Left renal cortex interstitium (tissue), 4 donors: ENCODE measurements at regions not wholly inside any gene's neighbourhood (a gene's known extent, or its start where the extent isn't known, plus 50 kb on each side); places are given as distances from the start of the nearest gene placed in this dataset.
"Not testable (repeated sequence)": the region's sequence is repeated elsewhere in the genome, so short reads cannot be mapped to it uniquely, and the experiment has no call there.

Experiments used
- DNase-seq, 4 donors: peaks; one replicate each; pipeline ENCODE4 v3.0.0-alpha.2; 2013; ENCODE audit warnings: low read depth in 4 of 4, low spot score in 2 of 4, missing footprints in 1 of 4

DNA sequence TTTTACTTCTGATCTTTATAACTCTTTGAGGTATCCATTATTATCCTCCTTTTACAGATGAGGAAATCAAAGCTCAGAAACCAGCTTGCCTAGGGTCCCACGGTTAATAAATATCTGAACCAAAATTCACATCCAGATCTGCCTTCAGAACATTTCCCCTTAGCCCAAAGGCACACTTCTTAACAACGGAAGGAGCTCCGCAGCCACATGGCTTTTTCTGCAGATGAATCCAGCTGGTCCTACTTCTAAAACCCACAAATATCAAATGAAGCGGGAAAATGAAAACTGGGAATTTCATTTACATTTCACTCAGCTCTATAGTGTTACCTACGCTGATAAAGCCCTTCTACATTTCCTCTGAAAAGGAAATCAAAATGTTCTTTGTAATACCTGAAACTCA, 357.0 kb upstream of the ID2 start:
- no peak for DNase-seq

GRCh38 chr2:8327371-8328100, 354.3 kb upstream of the ID2 start:
- no peak for DNase-seq

DNA sequence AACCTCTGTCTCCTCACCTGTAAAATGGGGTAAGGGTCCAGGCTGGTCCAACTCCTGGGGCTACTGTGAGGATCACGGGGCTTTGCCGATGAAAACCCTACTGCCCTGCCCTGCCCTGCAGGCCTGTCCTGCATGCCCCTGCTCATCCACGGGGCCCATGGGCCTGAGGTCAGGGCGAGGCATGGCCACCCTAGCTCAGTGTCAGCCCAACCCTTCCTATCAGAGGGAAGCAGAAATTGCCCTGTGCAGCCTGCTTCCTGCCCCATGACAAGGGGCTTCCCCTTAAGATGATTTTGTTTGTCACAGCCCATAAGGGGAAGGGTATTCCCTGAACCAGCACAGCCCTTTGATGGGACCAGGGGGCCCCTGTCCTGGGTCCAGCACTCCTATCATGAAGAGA, 353.6 kb upstream of the ID2 start:
- no peak for DNase-seq

DNA sequence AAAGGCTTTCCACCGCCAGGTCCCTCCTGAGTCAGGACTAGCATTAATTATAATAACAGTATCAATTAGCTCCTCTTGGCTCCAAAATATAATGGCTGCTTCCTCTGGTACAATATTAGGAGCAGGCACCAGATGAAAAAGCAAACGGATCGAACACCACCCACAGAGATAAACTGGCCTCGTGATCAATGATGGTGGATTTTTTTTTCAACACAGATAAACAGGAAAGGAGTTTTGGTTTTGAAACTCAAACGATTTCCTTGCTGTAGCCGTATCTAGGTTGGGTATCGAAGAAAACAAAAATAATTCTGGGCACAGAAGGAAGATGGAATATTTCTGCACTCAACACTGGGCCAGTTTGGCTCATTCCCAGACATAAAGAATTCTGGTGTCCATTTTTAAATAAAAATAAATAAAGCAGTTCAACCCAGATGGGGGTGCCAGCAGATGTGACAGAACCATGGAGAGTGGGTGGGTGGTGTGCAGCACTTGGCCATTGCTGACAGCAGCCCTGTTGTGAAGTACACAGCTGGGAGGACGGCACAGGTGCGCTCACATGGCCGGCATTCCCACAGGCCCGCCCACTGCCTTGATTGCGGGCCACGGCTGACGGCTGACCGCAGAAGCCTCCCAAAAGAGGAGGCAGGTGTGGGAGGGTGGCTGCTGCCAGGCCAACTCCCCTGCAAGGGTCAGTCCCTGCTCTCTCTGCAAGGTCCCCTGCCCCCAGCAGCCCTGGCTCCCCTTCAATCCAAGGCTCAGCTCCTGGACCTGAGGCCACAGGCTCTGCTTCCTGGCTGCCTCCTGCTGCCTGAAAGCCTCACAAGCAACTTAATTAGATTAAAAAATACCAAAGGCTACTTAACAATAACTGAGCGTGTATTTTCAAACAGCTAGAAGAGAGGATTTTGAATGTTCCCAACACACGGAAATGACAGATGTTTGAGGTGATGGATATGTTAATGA, 351.9 kb upstream of the ID2 start:
- no peak for DNase-seq

- DNase-seq = no peak
Observed at GRCh38 chr2:8331068-8331467, 350.8 kb upstream of the ID2 start.

- no peak for DNase-seq
Observed at GRCh38 chr2:8332646-8333045, 349.2 kb upstream of the ID2 start.

DNA sequence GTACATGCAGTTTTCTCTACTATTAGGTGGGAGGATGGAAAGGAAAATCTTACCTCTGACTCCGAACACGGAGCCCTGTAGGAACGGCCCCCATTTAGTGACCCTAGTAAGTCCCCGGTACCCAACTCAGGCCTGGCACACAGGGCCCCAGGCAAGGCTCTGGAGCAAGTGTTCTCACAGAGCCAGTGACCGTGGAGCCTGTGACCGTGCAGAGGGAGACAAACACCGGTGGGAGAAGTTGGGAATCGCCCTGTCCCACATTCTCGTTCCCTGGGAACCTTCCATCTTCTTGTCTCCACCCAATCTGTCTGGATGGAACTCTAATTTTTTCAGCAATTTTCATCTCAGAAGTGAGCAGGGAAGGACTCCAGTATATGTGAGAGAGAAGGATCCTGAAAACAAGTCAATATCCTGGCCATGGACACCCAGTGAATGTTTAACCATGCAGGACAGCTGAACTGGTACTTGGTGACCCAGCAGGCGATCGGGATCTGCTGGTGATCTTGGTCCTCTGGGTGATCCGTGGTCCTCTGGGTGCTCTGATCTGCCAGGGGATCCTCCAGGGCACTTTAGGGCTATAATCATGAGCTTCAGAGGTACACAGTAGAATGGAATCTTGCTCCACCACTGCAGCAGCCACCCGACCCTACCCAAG, 348.6 kb upstream of the ID2 start:
- no peak for DNase-seq

DNA sequence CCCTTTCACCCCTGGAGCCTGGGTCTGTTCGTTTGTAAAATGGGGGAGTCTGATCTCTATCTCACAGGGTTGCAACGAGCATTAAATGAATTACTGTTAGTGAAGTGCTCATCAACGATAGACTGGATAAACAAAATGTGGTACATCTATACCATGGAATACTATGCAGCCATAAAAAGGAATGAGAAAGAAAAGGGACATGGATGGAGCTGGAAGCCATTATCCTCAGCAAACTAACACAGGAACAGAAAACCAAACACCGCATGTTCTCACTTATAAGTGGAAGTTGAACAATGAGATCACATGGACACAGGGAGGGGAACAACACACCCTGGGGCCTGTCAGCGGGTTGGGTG, 348.0 kb upstream of the ID2 start:
- DNase-seq = not testable (repeated sequence)

DNA sequence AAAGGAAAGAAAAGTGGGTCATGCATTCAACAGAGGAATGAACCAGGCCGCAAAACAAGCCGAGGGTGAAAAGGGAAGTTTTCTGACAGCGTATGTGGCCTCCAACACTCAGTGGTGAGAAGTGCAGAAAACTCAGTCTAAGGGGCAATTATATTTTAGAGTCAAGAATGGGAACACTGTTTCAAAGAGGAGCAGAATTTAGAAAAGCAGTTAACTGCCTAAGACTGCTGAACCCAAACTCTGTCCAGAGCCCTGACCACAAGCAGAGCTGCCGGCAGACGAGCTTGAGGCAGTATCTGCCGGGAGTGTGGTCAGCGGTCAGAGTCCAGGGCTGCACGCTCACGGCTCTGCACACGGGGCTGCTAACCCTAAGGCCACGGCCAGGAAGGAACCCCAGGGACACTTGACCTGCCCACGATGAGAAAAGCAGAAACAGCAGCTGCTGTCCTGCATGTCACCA, 347.0 kb upstream of the ID2 start:
- DNase-seq = no peak

- no peak for DNase-seq
Observed at GRCh38 chr2:8335801-8336200, 346.1 kb upstream of the ID2 start.

DNA sequence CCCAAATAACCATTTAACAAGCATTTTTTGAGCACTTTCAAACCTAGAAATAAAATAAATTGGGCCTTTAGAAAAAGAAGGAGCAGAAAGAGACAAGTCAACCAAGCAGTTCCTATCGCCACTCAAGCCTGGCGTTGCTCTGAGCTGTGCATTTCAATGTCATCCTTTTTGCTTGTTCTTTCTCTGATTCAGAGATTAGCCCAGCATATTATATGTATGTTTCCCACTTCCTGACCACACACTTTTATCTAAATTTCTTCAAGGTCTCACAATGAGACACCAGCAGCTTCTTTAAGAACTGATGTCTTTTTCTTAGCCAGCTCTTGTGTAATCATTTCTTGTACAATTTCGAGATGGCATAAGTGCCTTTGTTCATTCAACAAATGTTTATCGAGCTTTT, 344.5 kb upstream of the ID2 start:
- DNase-seq = no peak

- no peak for DNase-seq
Observed at GRCh38 chr2:8342407-8342806, 339.4 kb upstream of the ID2 start.

- no peak for DNase-seq
Observed at GRCh38 chr2:8343031-8343430, 338.8 kb upstream of the ID2 start.

GRCh38 chr2:8344144-8345097, 337.4 kb upstream of the ID2 start:
- no peak for DNase-seq

DNA sequence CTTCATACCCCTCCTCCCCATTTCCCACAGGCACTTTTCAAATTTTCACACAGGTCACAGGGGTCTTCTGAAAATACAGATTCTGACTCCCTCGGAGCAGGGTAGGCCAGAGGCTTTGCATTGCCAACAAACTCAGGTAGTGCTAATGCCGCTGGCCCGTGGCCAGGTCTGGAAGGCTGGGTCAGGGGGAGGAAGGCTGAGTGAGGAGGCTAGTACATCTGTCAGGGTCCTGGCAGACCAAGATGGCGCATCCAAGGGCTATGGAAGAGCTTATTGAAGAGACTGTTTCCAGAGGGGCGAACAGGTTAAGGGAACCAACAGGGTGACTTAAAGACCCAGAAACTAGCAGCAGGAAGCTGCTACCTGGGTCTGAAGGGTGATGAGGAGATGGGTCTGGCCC, 336.7 kb upstream of the ID2 start:
- DNase-seq = no peak

DNA sequence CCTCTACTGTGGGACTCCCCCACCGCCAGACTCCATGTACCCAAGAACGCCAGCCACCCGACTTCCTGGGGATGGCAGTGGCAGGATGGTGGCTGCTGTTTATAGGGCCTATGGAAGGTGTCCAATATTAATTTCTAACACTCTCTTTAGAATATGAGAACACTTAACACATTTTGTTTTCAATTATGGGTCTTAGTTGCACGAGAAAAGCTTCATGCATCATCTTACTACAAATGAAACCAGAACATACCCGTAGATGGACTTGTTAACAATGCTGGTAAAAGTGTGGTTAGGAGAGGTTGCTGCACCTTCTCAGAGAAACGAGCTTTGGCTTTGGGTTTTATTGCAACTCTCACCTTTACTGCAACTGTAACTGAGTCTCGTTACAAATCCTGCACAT, 335.6 kb upstream of the ID2 start:
- no peak for DNase-seq

DNA sequence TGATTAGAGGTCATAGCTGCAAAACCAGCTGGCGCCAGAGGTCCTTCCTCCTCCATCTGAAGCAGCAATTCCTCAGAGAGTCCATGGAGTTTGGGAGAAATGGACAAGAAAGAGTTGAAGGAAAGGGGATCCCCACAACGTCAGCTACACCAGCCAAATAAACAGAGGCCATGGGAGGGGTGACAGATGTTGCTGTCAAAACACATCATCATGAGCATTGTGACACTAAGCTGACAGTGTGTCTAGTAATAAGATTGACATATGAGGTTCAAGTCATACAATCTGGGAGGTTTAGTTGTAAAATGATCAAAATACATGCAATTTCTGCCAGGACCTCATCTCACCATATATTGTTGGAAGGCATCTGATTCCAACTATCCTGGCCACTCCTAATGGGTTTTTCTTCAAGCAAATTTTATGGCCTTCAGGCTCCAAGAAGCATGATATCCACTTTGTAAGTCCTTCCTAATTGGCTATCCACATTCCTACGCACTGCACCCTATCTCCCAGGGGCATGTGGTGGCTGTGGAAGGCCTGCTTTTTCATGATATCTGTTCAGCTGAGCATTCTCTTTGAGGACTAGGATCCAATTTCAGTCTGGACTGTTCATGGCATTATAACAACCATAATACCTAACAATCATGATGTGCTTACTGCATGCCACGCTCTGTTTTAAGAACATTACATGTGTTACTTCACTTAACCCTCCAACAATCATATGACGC, 335.0 kb upstream of the ID2 start:
- DNase-seq = no peak

GRCh38 chr2:8348911-8349310, 332.9 kb upstream of the ID2 start:
- not testable (repeated sequence) for DNase-seq

DNA sequence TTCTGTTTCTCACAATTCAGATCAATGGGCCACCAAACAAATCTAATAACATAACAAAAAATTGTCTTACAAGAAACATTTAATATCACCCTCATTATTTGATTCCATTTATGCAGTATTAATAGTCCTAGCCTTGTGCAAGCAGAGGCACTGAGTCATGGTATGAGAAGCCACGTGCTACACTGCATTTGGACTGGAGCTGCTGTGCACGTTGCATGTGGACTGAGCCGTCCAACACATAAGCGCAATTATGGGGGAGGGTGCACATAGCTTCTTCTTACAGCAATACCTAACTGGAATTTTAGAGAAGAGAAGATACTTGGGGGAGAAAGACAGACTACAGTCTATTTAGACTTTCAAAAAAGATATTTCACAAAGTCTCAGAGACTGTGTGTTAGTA, 329.6 kb upstream of the ID2 start:
- no peak for DNase-seq

DNA sequence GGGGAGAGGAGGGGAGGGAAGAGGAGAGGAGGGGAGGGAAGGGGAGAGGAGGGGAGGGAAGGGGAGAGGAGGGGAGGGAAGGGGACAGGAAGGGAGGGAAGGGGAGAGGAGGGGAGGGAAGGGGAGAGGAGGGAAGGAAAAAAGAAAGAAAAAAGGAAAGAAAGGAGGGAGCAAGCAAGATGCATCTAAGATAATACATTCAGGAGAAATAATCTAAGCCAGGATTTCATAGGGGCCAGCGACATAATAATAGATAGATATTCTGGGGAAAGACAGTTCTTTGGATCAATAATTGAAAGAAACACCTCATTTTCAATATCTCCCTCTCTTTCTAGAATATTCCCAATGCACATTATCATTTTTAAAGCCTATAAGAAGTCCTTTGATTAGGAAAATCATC, 328.9 kb upstream of the ID2 start:
- DNase-seq = no peak
